ENCODE measurements at regions not wholly inside any gene's neighbourhood (a gene's known extent, or its start where the extent isn't known, plus 50 kb on each side); places are given as distances from the start of the nearest gene placed in this dataset.
"Not testable (repeated sequence)": the region's sequence is repeated elsewhere in the genome, so short reads cannot be mapped to it uniquely, and the experiment has no call there.

- H3K4me3 ChIP-seq (ENCODE audit: low read length): no peak overlapping the region
- TF ChIP-seq CTCF (conservative IDR thresholded peaks at IDR 0.05; ENCODE audit: low read depth, low read length): no peak
- DNase-seq (ENCODE audit: low read depth): no peak
These were observed 135.2 kb downstream of the DACT1 start for GRCh38 chr14:58772794-58773620.

GRCh38 chr14:58774531-58774930 lies 136.8 kb downstream of the DACT1 start:
- no peak for TF ChIP-seq CTCF (conservative IDR thresholded peaks at IDR 0.05; ENCODE audit: low read depth, low read length)
- H3K4me3 ChIP-seq (ENCODE audit: low read length): no peak overlapping the region
- DNase-seq (ENCODE audit: low read depth): no peak

- DNase-seq (ENCODE audit: low read depth); H3K4me3 ChIP-seq (ENCODE audit: low read length): not testable (repeated sequence)
These were observed 137.4 kb downstream of the DACT1 start for GRCh38 chr14:58775130-58775529.

- no peak overlapping the region for H3K4me3 ChIP-seq (ENCODE audit: low read length)
- no peak for DNase-seq (ENCODE audit: low read depth)
- no peak for TF ChIP-seq CTCF (conservative IDR thresholded peaks at IDR 0.05; ENCODE audit: low read depth, low read length)
These were observed 138.8 kb downstream of the DACT1 start for GRCh38 chr14:58776516-58776915.

GRCh38 chr14:58777541-58777979 lies 139.8 kb downstream of the DACT1 start:
- TF ChIP-seq CTCF (conservative IDR thresholded peaks at IDR 0.05; ENCODE audit: low read depth, low read length): no peak
- DNase-seq (ENCODE audit: low read depth): no peak
- H3K4me3 ChIP-seq (ENCODE audit: low read length): no peak overlapping the region

- H3K4me3 ChIP-seq (ENCODE audit: low read length): no peak overlapping the region
- no peak for DNase-seq (ENCODE audit: low read depth)
- no peak for TF ChIP-seq CTCF (conservative IDR thresholded peaks at IDR 0.05; ENCODE audit: low read depth, low read length)
These were observed 140.4 kb downstream of the DACT1 start for GRCh38 chr14:58778202-58778601.

GRCh38 chr14:58779376-58779775 lies 141.6 kb downstream of the DACT1 start:
- DNase-seq (ENCODE audit: low read depth): no peak
- no peak overlapping the region for H3K4me3 ChIP-seq (ENCODE audit: low read length)
- TF ChIP-seq CTCF (conservative IDR thresholded peaks at IDR 0.05; ENCODE audit: low read depth, low read length): no peak

All from retinal pigment epithelial cell (primary cell).